HG03045 (cell line): ENCODE measurements at regions not wholly inside any gene's neighbourhood (a gene's known extent, or its start where the extent isn't known, plus 50 kb on each side); places are given as distances from the start of the nearest gene placed in this dataset.
"Not testable (repeated sequence)": the region's sequence is repeated elsewhere in the genome, so short reads cannot be mapped to it uniquely, and the experiment has no call there.

Experiments
- ATAC-seq: cut with Tn5 transposase; IDR thresholded peaks from one replicate; pipeline ENCODE4 v1.9.1; 2021; ENCODE audit warnings: mild to moderate bottlenecking, moderate library complexity; ENCODE audit not compliant: unreplicated experiment

- ATAC-seq = no peak
Measured at GRCh38 chr7:42687211-42688055, 224.4 kb downstream of the C7orf25 start.

GRCh38 chr7:42686594-42687156, 225.2 kb downstream of the C7orf25 start:
- ATAC-seq = no peak

- ATAC-seq = no peak
Measured at GRCh38 chr7:42685911-42686310, 226.0 kb downstream of the C7orf25 start.

- ATAC-seq = no peak
Measured at GRCh38 chr7:42677751-42678699, 233.8 kb downstream of the C7orf25 start.

GRCh38 chr7:42674541-42674940, 237.3 kb downstream of the C7orf25 start:
- ATAC-seq = no peak

- ATAC-seq = no peak
Measured at GRCh38 chr7:42673951-42674350, 237.9 kb downstream of the C7orf25 start.

GRCh38 chr7:42672339-42672999, 239.4 kb downstream of the C7orf25 start:
- ATAC-seq = no peak

- ATAC-seq = no peak
Measured at GRCh38 chr7:42671627-42672026, 240.2 kb downstream of the C7orf25 start.

- no peak for ATAC-seq
Measured at GRCh38 chr7:42666994-42667393, 244.9 kb downstream of the C7orf25 start.

- ATAC-seq = no peak
Measured at GRCh38 chr7:42662862-42663261, 249.0 kb downstream of the C7orf25 start.

- ATAC-seq = no peak
Measured at GRCh38 chr7:42661312-42661711, 250.6 kb downstream of the C7orf25 start.

GRCh38 chr7:42650701-42651100, 261.2 kb downstream of the C7orf25 start:
- no peak for ATAC-seq

- no peak for ATAC-seq
Measured at GRCh38 chr7:42650171-42650570, 261.7 kb downstream of the C7orf25 start.

GRCh38 chr7:42645906-42646305, 266.0 kb downstream of the C7orf25 start:
- no peak for ATAC-seq

GRCh38 chr7:42642699-42643098, 269.2 kb downstream of the C7orf25 start:
- ATAC-seq = no peak

GRCh38 chr7:42639930-42640329, 271.9 kb downstream of the C7orf25 start:
- no peak for ATAC-seq

- ATAC-seq = not testable (repeated sequence)
Measured at GRCh38 chr7:42636380-42636779, 275.5 kb downstream of the C7orf25 start.

- no peak for ATAC-seq
Measured at GRCh38 chr7:42628054-42628453, 283.8 kb downstream of the C7orf25 start.

GRCh38 chr7:42627626-42628025, 284.2 kb downstream of the C7orf25 start:
- ATAC-seq = no peak

- no peak for ATAC-seq
Measured at GRCh38 chr7:42627101-42627500, 284.8 kb downstream of the C7orf25 start.

- no peak for ATAC-seq
Measured at GRCh38 chr7:42625421-42625820, 286.4 kb downstream of the C7orf25 start.
